ENCODE measurements at regions not wholly inside any gene's neighbourhood (a gene's known extent, or its start where the extent isn't known, plus 50 kb on each side); places are given as distances from the start of the nearest gene placed in this dataset.

- Mint-ChIP-seq H3K9me3 (ENCODE audit: unreplicated experiment) (no peaks in the 10 kb centered on the region), H3K27me3 (ENCODE audit: unreplicated experiment) (no peaks in the 10 kb centered on the region), H3K27ac (ENCODE audit: unreplicated experiment) (no peak overlapping the region), H3K4me1 (ENCODE audit: unreplicated experiment) (peaks cover 9% of the 10 kb centered on the region), H3K4me3 (ENCODE audit: unreplicated experiment) (no peak overlapping the region), H3K36me3 (ENCODE audit: unreplicated experiment) (no peaks in the 10 kb centered on the region)
- DNase-seq (ENCODE audit: extremely low spot score, unreplicated experiment): no peak
- TF ChIP-seq, protein P1, sequence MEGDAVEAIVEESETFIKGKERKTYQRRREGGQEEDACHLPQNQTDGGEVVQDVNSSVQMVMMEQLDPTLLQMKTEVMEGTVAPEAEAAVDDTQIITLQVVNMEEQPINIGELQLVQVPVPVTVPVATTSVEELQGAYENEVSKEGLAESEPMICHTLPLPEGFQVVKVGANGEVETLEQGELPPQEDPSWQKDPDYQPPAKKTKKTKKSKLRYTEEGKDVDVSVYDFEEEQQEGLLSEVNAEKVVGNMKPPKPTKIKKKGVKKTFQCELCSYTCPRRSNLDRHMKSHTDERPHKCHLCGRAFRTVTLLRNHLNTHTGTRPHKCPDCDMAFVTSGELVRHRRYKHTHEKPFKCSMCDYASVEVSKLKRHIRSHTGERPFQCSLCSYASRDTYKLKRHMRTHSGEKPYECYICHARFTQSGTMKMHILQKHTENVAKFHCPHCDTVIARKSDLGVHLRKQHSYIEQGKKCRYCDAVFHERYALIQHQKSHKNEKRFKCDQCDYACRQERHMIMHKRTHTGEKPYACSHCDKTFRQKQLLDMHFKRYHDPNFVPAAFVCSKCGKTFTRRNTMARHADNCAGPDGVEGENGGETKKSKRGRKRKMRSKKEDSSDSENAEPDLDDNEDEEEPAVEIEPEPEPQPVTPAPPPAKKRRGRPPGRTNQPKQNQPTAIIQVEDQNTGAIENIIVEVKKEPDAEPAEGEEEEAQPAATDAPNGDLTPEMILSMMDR (IDR thresholded peaks at IDR 0.05): no peak
Observed at GRCh38 chr10:3573498-3573897, 211.5 kb downstream of the KLF6 start.

DNA sequence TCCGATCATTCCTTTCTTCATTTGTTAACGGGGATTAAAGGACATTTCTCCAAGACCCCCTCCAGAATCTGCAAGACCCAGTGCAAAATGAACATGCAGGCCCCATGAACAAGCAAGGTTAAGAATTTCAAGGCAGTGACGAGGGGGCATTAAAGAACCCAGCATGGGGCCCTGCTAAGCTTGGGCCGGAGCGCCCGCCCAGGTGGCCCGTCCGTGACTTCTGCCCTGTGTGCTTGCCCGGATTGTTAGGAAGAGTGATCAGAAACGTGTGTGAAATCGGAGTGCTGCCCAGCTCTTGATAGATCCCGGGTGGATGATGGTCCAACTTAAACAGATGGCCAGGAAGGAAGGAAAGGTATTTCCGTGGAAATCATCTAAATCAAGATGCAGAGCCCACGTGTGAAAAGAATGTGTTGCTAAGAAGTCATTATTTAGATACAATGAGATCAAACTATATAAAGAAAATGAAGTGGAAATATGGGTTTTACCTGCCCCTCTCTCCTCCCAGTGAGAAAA lies 213.6 kb downstream of the KLF6 start:
- H3K27me3 Mint-ChIP-seq (ENCODE audit: unreplicated experiment): no peaks in the 10 kb centered on the region
- TF ChIP-seq, protein P1 (IDR thresholded peaks at IDR 0.05): no peak
- DNase-seq (ENCODE audit: extremely low spot score, unreplicated experiment): no peak
- no peaks in the 10 kb centered on the region for H3K9me3 Mint-ChIP-seq (ENCODE audit: unreplicated experiment)
- peaks cover 2% of the 10 kb centered on the region for H3K36me3 Mint-ChIP-seq (ENCODE audit: unreplicated experiment)
- H3K27ac Mint-ChIP-seq (ENCODE audit: unreplicated experiment): no peak overlapping the region
- H3K4me3 Mint-ChIP-seq (ENCODE audit: unreplicated experiment): no peak overlapping the region
- H3K4me1 Mint-ChIP-seq (ENCODE audit: unreplicated experiment): peaks cover 9% of the 10 kb centered on the region

DNA sequence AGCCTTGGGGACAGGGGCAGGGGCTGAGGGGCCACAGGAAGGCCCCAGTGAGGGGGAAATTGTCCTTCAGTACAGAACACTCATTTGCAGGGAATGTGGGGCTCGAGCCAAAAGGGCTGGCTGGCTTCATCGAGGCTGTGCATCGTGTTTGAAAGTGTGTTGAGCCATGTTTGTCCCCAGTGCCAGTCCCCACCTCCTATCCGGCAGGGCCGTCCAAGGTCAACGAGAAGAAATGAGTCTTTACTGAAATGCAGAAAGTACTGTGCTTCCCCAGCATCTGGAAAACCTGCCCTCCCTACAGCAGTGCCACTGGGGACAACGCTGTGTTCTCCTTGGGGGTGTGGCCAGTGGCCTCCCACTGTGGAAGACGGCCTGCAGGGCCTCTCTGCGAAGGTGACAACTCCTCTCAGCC lies 214.1 kb downstream of the KLF6 start:
- peaks cover 5% of the 10 kb centered on the region for H3K4me1 Mint-ChIP-seq (ENCODE audit: unreplicated experiment)
- H3K9me3 Mint-ChIP-seq (ENCODE audit: unreplicated experiment): no peaks in the 10 kb centered on the region
- H3K36me3 Mint-ChIP-seq (ENCODE audit: unreplicated experiment): peaks cover 2% of the 10 kb centered on the region
- no peak overlapping the region for H3K27ac Mint-ChIP-seq (ENCODE audit: unreplicated experiment)
- no peak overlapping the region for H3K4me3 Mint-ChIP-seq (ENCODE audit: unreplicated experiment)
- TF ChIP-seq, protein P1 (IDR thresholded peaks at IDR 0.05): no peak
- no peaks in the 10 kb centered on the region for H3K27me3 Mint-ChIP-seq (ENCODE audit: unreplicated experiment)
- no peak for DNase-seq (ENCODE audit: extremely low spot score, unreplicated experiment)

DNA sequence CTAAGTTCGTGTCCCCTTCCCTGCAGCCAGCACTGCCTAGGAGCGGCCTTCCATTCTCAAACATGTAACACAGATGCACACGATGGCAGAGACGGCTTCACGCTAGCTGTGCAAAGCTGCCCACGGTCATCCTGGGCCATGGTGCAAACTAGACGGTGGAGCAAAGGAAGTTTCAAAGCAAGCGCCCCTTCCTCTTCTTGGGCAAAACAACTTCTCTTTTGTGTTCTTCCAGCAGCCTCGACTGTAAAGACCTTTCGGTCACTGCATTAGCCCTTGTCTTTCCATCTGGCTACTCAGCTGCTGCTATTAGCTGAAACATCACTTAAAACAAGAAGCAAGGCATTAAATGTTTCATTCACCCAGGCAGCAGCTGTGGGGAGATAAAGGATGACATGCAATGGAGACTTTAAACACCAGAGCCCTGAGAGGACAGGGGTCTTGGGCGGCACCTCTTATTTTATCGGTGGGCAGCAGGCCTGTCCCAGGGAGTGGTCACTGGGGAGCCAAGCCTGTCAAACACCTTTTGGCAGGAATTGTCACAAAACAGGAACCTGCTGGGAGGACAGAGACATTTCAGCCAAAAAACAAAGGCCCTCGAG lies 214.8 kb downstream of the KLF6 start:
- no peaks in the 10 kb centered on the region for H3K27me3 Mint-ChIP-seq (ENCODE audit: unreplicated experiment)
- TF ChIP-seq, protein P1 (IDR thresholded peaks at IDR 0.05): no peak
- no peaks in the 10 kb centered on the region for H3K4me1 Mint-ChIP-seq (ENCODE audit: unreplicated experiment)
- no peak overlapping the region for H3K27ac Mint-ChIP-seq (ENCODE audit: unreplicated experiment)
- no peak for DNase-seq (ENCODE audit: extremely low spot score, unreplicated experiment)
- H3K36me3 Mint-ChIP-seq (ENCODE audit: unreplicated experiment): peaks cover 2% of the 10 kb centered on the region
- no peak overlapping the region for H3K4me3 Mint-ChIP-seq (ENCODE audit: unreplicated experiment)
- H3K9me3 Mint-ChIP-seq (ENCODE audit: unreplicated experiment): no peaks in the 10 kb centered on the region

- Mint-ChIP-seq H3K36me3 (ENCODE audit: unreplicated experiment) (peaks cover 2% of the 10 kb centered on the region), H3K9me3 (ENCODE audit: unreplicated experiment) (no peaks in the 10 kb centered on the region), H3K4me1 (ENCODE audit: unreplicated experiment) (no peaks in the 10 kb centered on the region), H3K4me3 (ENCODE audit: unreplicated experiment) (no peak overlapping the region), H3K27ac (ENCODE audit: unreplicated experiment) (no peak overlapping the region), H3K27me3 (ENCODE audit: unreplicated experiment) (no peaks in the 10 kb centered on the region)
- TF ChIP-seq, protein P1 (IDR thresholded peaks at IDR 0.05): no peak
- no peak for DNase-seq (ENCODE audit: extremely low spot score, unreplicated experiment)
Observed at GRCh38 chr10:3568983-3569382, 216.0 kb downstream of the KLF6 start.

Data from osteocyte (in vitro differentiated cells).